HG03108 (cell line): ENCODE measurements at regions not wholly inside any gene's neighbourhood (a gene's known extent, or its start where the extent isn't known, plus 50 kb on each side); places are given as distances from the start of the nearest gene placed in this dataset.
"Not testable (repeated sequence)": the region's sequence is repeated elsewhere in the genome, so short reads cannot be mapped to it uniquely, and the experiment has no call there.

Experiments
- ATAC-seq: cut with Tn5 transposase; IDR thresholded peaks from one replicate; pipeline ENCODE4 v1.9.1; 2021; ENCODE audit warnings: moderate library complexity; ENCODE audit not compliant: unreplicated experiment

- ATAC-seq = no peak
Observed at GRCh38 chr10:57098146-57098545, 737.1 kb upstream of the ZWINT start.

- ATAC-seq = no peak
Observed at GRCh38 chr10:57096044-57096443, 735.0 kb upstream of the ZWINT start.

- ATAC-seq = no peak
Observed at GRCh38 chr10:57094965-57095364, 733.9 kb upstream of the ZWINT start.

GRCh38 chr10:57094083-57094482 lies 733.0 kb upstream of the ZWINT start:
- no peak for ATAC-seq

GRCh38 chr10:57053530-57053929 lies 692.5 kb upstream of the ZWINT start:
- ATAC-seq = no peak

DNA sequence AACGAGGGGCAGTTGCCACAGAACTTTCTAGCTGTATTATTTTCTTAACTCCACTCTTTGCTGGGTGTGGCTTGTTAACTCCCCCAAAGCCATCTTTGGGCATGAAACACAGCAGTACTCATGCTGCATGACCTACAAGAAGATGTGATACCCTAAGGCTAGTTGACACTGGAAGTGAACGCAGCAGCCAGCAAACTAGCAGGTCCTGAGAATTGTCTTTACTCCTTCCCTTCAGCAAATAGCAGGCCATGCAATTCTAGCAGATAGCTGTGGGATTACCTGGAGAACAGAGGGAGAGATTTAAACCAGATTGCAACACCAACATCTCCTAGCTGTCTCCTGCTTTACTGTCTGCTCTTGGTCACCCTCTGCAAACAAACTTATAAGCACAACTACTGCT lies 688.0 kb upstream of the ZWINT start:
- no peak for ATAC-seq

- ATAC-seq = no peak
Observed at GRCh38 chr10:57038531-57038930, 677.5 kb upstream of the ZWINT start.

- ATAC-seq = no peak
Observed at GRCh38 chr10:57035310-57035709, 674.3 kb upstream of the ZWINT start.

GRCh38 chr10:57032301-57032700 lies 671.2 kb upstream of the ZWINT start:
- ATAC-seq = not testable (repeated sequence)

GRCh38 chr10:57031346-57031745 lies 670.3 kb upstream of the ZWINT start:
- ATAC-seq = no peak

DNA sequence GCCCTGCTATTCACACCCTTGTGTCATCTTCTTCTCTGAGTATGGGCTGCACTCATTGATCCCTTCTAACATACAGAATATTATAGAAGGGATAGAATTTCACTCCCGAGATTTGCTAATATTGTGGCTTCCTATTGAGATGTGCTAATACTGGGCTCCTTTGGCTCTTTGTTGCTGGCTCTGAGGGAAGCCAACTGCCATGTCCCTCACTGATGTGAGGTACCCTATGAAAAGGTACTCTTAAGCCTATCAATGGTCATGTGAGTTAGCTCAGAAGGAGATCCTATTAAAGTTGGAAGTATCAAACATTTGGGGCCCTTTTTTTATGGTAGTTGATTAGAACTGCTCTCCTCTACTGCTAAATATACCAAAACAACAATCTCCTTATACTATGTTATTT lies 665.2 kb upstream of the ZWINT start:
- ATAC-seq = no peak

DNA sequence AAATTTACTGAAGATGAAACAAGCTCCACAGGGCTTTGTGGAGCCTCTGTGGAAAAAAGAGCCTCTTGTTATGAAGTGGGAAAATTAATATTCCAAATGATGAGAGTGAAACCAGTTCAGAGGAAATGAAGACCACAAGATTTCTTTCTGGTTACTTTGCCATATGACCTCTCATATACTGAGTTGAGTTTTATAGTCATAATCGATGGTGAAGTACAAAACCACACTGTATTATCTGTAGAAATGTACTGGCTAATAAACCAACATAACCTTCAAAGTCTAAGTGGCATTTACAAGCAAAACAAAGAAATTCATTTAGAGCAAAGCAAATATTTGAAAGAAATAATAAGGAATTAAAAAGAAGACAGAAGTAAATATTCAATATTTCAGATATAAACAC lies 662.6 kb upstream of the ZWINT start:
- ATAC-seq = no peak

GRCh38 chr10:57018452-57018851 lies 657.4 kb upstream of the ZWINT start:
- no peak for ATAC-seq

DNA sequence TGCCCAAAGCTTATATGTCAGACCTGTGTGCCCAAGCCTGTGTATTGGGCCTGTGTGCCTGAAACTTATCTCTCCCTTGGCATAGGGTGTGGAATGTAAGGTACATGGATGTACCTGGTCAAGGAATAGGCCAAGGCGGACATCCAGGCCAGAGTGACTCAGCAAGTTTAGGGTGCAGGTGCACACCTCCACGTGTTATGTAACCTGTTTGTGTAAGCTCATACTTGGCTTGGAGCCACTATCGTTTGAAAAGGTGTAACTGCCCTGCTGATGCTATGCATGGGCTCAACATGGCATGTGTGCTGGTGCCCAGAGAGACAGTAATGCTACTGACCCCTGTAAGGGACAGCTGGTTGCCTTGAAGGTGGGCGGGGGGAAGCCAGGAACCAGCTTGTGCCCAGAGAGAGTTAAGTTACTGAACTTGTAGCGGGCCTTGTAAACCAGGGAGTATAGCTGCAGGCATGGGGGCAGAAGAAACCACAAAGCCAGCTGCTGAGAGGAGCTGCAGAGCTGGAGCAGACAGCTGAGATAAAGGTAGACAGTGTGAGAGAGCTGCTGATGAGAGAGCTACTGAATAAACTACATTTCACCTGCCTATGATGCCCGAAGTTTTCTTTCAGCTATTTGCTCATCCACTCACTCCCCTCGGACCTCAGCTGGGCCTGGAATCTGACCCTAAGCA lies 656.4 kb upstream of the ZWINT start:
- ATAC-seq = no peak

DNA sequence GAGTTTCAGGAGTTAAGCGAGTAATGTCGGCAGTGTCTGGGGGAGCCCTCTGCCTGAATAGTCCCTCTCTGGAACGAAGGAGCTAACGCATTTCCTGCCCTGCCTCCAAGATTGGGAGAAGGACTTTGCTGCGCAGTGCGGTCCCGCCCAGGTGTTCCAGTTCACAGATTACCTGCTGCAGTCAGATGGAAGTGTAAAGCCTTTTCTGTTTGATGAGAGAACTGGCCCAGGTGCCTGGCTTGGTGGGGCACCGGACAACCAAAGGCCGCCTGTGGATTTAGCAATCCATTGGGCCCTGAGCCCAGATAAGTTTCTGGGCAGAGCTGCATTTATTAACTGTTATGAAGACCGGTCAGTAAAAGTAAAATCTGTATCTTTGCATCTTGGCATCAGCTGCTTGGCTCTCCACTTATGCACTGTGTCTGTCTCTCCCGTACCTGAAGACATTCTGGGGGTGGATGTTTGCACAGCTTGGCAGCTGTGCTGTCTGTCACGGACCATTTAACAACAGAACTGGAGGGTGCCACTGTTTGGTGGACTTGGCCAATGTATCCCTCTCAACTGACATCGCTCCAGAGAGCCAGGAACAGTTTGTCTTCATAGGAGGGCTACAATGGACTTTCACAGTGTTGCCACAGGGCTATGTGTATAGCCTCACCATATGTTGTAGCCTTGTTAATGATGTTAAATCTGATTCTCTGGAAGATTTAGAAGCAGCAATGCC lies 654.7 kb upstream of the ZWINT start:
- no peak for ATAC-seq

- ATAC-seq = no peak
Observed at GRCh38 chr10:57015187-57015586, 654.1 kb upstream of the ZWINT start.

DNA sequence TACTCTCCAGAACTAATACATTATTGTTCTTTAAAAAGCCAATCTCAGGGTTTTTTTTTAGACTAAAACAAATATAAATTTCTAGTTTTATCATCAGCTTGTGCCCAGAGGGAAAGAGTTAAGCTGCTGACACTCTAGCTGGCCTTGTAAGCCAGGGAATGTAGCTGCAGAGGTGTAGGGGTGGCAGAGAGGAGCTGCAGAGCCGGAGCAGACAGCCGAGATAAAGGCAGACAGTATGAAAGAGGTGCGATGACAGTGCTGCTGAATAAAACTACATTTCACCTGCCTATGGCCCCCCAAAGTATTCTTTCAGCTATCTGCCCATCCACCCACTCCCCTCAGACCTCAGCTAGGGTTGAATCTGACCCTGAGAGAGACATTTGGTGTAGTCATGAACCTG lies 653.7 kb upstream of the ZWINT start:
- no peak for ATAC-seq

DNA sequence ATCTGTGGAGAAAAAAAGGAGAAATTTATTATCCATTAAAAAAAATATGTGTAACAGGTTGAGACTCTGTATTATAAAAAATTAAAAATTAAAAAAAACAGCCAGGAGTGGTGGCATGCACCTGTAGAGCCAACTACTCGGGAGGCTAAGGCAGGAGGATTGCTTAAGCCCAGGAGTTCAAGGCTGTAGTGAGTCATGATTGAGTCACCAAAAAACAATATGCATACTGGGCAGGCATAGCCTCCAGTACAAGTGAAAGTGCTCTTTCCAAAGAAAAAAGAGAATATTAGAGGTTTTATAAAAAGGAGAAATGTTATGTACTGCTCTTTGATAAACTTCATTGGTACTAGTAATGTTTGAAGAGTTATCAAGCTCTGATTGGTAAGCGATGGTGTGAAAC lies 647.1 kb upstream of the ZWINT start:
- no peak for ATAC-seq

- no peak for ATAC-seq
Observed at GRCh38 chr10:56991591-56992069, 630.6 kb upstream of the ZWINT start.

GRCh38 chr10:56975513-56975912 lies 614.5 kb upstream of the ZWINT start:
- no peak for ATAC-seq

DNA sequence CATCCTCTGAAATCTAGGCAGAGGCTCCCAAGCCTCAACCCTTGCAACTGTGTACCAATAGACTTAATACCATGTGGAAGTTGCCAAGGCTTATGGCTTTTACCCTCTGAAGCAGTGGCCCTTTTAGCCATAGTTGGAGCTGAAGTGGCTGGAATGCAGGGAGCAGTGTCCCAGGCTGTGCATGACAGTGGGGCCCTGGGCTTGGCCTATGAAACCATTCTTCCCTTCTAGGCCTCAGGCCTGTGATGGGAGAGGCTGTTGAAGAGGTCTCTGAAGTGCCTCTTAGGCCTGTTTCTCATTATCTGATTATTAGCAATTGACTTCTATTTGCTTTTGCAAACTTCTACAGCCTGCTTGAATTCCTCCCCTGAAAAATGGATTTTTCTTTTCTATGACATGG lies 612.7 kb upstream of the ZWINT start:
- no peak for ATAC-seq

GRCh38 chr10:56943221-56943755 lies 582.2 kb upstream of the ZWINT start:
- ATAC-seq = no peak
